Brain microvascular endothelial cell (primary cell): ENCODE measurements at regions not wholly inside any gene's neighbourhood (a gene's known extent, or its start where the extent isn't known, plus 50 kb on each side); places are given as distances from the start of the nearest gene placed in this dataset.

Source experiments
- DNase-seq: peaks from one replicate; pipeline ENCODE4 v3.0.0-alpha.2; 2020
- H3K27ac ChIP-seq: fragments of 250-450 bp; sonication (Bioruptor Pico); 2 replicates; pipeline ENCODE4 v1.5.1; 2020; ENCODE audit warnings: mild to moderate bottlenecking, moderate library complexity
- H3K27me3 ChIP-seq: fragments of 250-450 bp; sonication (Bioruptor Pico); replicated peaks from 2 replicates; pipeline ENCODE4 v1.5.1; 2020; ENCODE audit warnings: mild to moderate bottlenecking
- H3K36me3 ChIP-seq: fragments of 250-450 bp; sonication (Bioruptor Pico); replicated peaks from 2 replicates; pipeline ENCODE4 v1.5.1; 2020; ENCODE audit warnings: mild to moderate bottlenecking
- H3K4me3 ChIP-seq: 2 replicates; pipeline ENCODE4 v1.5.1; 2011; ENCODE audit warnings: low read depth, mild to moderate bottlenecking, control low read depth, low read length, moderate library complexity
- CTCF ChIP-seq: IDR thresholded peaks from 2 replicates; pipeline ENCODE4 v1.5.1; 2011; ENCODE audit warnings: low read depth, mild to moderate bottlenecking, moderate library complexity, low read length, control low read depth, inconsistent platforms; ENCODE audit errors: missing control alignments
- in situ Hi-C: cut with HindIII; loops from 2 replicates; pipeline ENCODE4 v1.10.0; 2017; ENCODE audit warnings: low sequenced_read_pairs, low pct_ligation_motif_present

GRCh38 chr10:120251821-120252442 is 205.1 kb upstream of the PLPP4 start:
- Histone ChIP-seq H3K27me3 (no peaks in the 10 kb centered on the region), H3K36me3 (no peaks in the 10 kb centered on the region), H3K4me3 (no peak overlapping the region), H3K27ac (no peak overlapping the region)
- DNase-seq = no peak
- no peak for TF ChIP-seq CTCF
- in situ Hi-C loops = no loop called here

- in situ Hi-C loops = no loop called here
- TF ChIP-seq CTCF = no peak
- Histone ChIP-seq H3K36me3 (no peaks in the 10 kb centered on the region), H3K27ac (no peak overlapping the region), H3K4me3 (no peak overlapping the region), H3K27me3 (no peaks in the 10 kb centered on the region)
- DNase-seq = no peak
Measured at GRCh38 chr10:120253131-120253530, 203.9 kb upstream of the PLPP4 start.

- in situ Hi-C loops = no loop called here
- Histone ChIP-seq H3K36me3 (no peaks in the 10 kb centered on the region), H3K27me3 (no peaks in the 10 kb centered on the region), H3K27ac (no peak overlapping the region), H3K4me3 (no peak overlapping the region)
- no peak for DNase-seq
- TF ChIP-seq CTCF = no peak
Measured at GRCh38 chr10:120260456-120260855, 196.6 kb upstream of the PLPP4 start.

DNA sequence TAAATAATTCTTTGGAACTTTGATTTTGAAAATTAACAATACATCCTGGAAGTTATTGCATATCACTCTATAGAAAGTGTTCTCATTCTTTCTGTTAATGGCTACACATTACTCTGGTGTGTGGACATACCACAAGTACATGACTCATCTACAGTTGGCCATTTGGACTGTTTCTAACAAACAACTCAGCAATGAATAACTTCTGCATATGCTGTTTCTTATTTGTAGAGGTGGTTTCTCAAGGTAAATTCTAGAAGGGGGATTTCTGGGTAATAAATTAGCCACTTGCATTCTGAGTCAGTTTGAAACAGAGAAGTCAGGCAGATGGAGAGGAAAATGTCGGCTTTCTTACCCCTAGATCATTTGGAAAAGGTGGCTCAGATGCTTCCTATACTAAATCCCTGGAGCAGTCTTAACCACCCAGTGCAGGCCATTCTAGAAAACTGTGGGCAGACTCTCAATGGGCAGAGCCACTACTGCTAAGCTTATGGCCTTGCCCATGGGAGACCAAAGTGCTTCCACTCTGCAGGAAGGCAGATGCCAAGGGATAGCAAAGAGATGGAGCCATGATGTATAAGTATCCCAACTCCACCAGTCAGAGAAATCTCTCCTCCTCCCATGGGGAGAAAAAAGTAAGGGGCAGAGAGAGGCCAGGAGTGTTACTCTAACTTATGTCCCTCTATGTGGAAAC is 194.0 kb upstream of the PLPP4 start:
- Histone ChIP-seq H3K4me3 (no peak overlapping the region), H3K27me3 (no peaks in the 10 kb centered on the region), H3K27ac (no peak overlapping the region), H3K36me3 (no peaks in the 10 kb centered on the region)
- in situ Hi-C loops = no loop called here
- no peak for TF ChIP-seq CTCF
- DNase-seq = no peak

DNA sequence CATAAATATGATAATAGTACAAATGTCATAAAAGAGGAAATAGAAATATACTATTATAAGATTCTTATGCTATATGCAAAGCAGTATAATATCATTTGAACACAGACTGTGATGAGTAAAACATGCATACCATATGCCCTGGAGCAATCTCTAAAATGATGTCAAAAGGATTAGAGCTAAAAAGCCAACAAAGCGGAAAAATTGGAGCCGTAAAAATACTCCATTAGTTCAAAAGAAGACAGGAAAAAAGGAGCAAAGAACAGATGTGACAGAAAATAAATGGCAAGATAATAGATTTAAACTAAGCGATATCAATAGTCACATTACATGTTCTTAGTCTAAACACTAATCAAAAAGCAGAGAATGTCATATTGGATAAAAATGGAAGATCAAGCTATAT is 191.0 kb upstream of the PLPP4 start:
- H3K27ac ChIP-seq = no peak overlapping the region
- no peak overlapping the region for H3K4me3 ChIP-seq
- TF ChIP-seq CTCF = no peak
- no peaks in the 10 kb centered on the region for H3K27me3 ChIP-seq
- no peaks in the 10 kb centered on the region for H3K36me3 ChIP-seq
- in situ Hi-C loops = no loop called here
- no peak for DNase-seq

DNA sequence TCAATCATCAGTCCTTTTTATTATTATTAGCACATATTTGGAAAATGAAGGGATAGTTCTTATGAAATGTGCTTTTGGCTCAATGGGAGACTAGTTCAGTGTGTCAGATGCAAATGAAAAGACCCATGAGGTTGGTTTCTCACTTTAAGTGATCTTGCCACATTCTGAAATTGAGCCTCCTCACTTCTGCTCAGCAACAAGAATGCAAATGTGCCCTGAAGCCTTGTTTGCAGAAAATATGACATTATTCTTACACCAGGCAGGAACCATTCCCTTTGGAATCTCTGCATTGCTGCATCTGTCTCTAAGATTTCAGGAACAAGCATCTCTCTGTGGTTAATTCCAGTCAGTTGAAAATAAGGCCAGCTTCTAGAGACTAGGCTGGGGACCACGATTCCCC is 186.1 kb upstream of the PLPP4 start:
- in situ Hi-C loops = no loop called here
- no peak for DNase-seq
- TF ChIP-seq CTCF = no peak
- no peak overlapping the region for H3K4me3 ChIP-seq
- H3K36me3 ChIP-seq = no peaks in the 10 kb centered on the region
- no peaks in the 10 kb centered on the region for H3K27me3 ChIP-seq
- H3K27ac ChIP-seq = no peak overlapping the region
